Transverse colon (tissue), 4 donors: ENCODE measurements at regions not wholly inside any gene's neighbourhood (a gene's known extent, or its start where the extent isn't known, plus 50 kb on each side); places are given as distances from the start of the nearest gene placed in this dataset.

Experiments
- CTCF ChIP-seq, 5 experiments: fragments of 200-600 bp in 3 of 5; fragments of 450-650 bp in 2 of 5; sonication (generic) in 3 of 5; IDR thresholded peaks; 1 replicate in 2 of 5; 2 replicates in 3 of 5; pipeline ENCODE4 v1.5.1; 2016 to 2017; ENCODE audit warnings: antibody characterized with exemption in 5 of 5, inconsistent platforms in 3 of 5, mild to moderate bottlenecking in 2 of 5, moderate library complexity in 1 of 5
- EP300 ChIP-seq: sonication (generic); formaldehyde crosslinking; IDR thresholded peaks from one replicate; pipeline ENCODE4 v1.6.1; 2017; ENCODE audit warnings: antibody characterized with exemption, low read depth
- POLR2A ChIP-seq: fragments of 450-650 bp; IDR thresholded peaks from one replicate; pipeline ENCODE4 v1.6.1; 2016; ENCODE audit warnings: antibody characterized with exemption, mild to moderate bottlenecking, moderate library complexity
- POLR2AphosphoS5 ChIP-seq, 3 donors: sonication (generic); formaldehyde crosslinking; IDR thresholded peaks; one replicate each; pipeline ENCODE4 v1.6.1; 2016; ENCODE audit warnings: antibody characterized with exemption in 3 of 3

- TF ChIP-seq CTCF (IDR thresholded peaks at IDR 0.05) (no peak), EP300 (no peak), POLR2A (no peak), POLR2AphosphoS5 (IDR thresholded peaks at IDR 0.05) (no peak)
Measured at GRCh38 chr1:195965036-195965435, 643.2 kb downstream of the KCNT2 start.
